ENCODE measurements at regions not wholly inside any gene's neighbourhood (a gene's known extent, or its start where the extent isn't known, plus 50 kb on each side); places are given as distances from the start of the nearest gene placed in this dataset.

GRCh38 chr9:95648225-95648624, 131.5 kb upstream of the PTCH1 start:
- no peak overlapping the region for H2BK15ac ChIP-seq (ENCODE audit: low read depth, low read length)

More at GRCh38 chr9:95648225-95648624, 131.5 kb upstream of the PTCH1 start:
- H2BK12ac ChIP-seq (ENCODE audit: insufficient read length, low read depth, low read length): no peak overlapping the region
- no peaks in the 10 kb centered on the region for H3K27me3 ChIP-seq (ENCODE audit: insufficient read depth, low read length)
- H2BK20ac ChIP-seq (ENCODE audit: low read depth, low read length, poor library complexity, severe bottlenecking): no peak overlapping the region
- no peak overlapping the region for H2BK5ac ChIP-seq (ENCODE audit: insufficient read length, low read length)
- no peak overlapping the region for H4K5ac ChIP-seq (ENCODE audit: insufficient read length, low read depth, low read length)
- H3K9ac ChIP-seq (ENCODE audit: extremely low read depth, insufficient read length, low read length): no peak overlapping the region
- no peak overlapping the region for H2AFZ ChIP-seq (ENCODE audit: low read length)
- no peak overlapping the region for H3K27ac ChIP-seq (ENCODE audit: insufficient read length, low read depth, low read length)
- no CpG with 5 or more reads among the region's 5 CpGs for WGBS (ENCODE audit: extremely low coverage, insufficient read length, low lambda C conversion rate)
- H3K4me2 ChIP-seq (ENCODE audit: insufficient read depth, insufficient read length, low read length): no peak overlapping the region
- H4K20me1 ChIP-seq (ENCODE audit: control insufficient read depth, insufficient read depth, insufficient read length): no peaks in the 10 kb centered on the region
- H2BK120ac ChIP-seq (ENCODE audit: low read depth, low read length, poor library complexity, severe bottlenecking): no peak overlapping the region
- H3K4me1 ChIP-seq (ENCODE audit: insufficient read depth, low read length): peaks cover 5% of the 10 kb centered on the region; the same call in 1 of the 2 replicates
- no peak overlapping the region for H3K27ac Mint-ChIP-seq
- no peak overlapping the region for H4K91ac ChIP-seq (ENCODE audit: insufficient read length, low read depth, low read length)
- no peaks in the 10 kb centered on the region for H3K23me2 ChIP-seq (ENCODE audit: insufficient read length, low read depth, low read length, poor library complexity, severe bottlenecking)
- H3K36me3 Mint-ChIP-seq (ENCODE audit: insufficient read depth in 1 of 3, low read depth in 3 of 3): no peaks in the 10 kb centered on the region
- no peak overlapping the region for H2AK5ac ChIP-seq (ENCODE audit: insufficient read length, low read length)
- H3K4ac ChIP-seq (ENCODE audit: low read depth, low read length): no peak overlapping the region
- H3T11ph ChIP-seq (ENCODE audit: low read length): no peak overlapping the region
- no peak overlapping the region for H3K23ac ChIP-seq (ENCODE audit: insufficient read length, low read depth, low read length)
- H3K4me1 Mint-ChIP-seq: peaks cover 9% of the 10 kb centered on the region in 2 experiments
- no peak for TF ChIP-seq CTCF (conservative IDR thresholded peaks at IDR 0.05)
- H3K9me3 ChIP-seq (ENCODE audit: control insufficient read depth, low read depth, low read length): no peaks in the 10 kb centered on the region
- H3K79me2 ChIP-seq (ENCODE audit: insufficient read depth, low read length): no peaks in the 10 kb centered on the region
- H3K14ac ChIP-seq (ENCODE audit: insufficient read depth, low read length): no peak overlapping the region
- DNase-seq: peak; percentile 38
- no peak overlapping the region for H3K56ac ChIP-seq (ENCODE audit: insufficient read length, low read depth, low read length)
- 0 out of 5 replicates have a peak, but pooled peaks cover 0 to 2% of the 10 kb centered on the region in 2 experiments for H3K9me3 Mint-ChIP-seq
- peaks cover 1% of the 10 kb centered on the region; the same call in 1 of the 2 replicates for H3K27me3 Mint-ChIP-seq (ENCODE audit: low read depth)
- no peak overlapping the region for H4K8ac ChIP-seq (replicated peaks; ENCODE audit: insufficient read length, low read depth, low read length)
- no peak overlapping the region for H3K18ac ChIP-seq (ENCODE audit: insufficient read length, low read depth, low read length)
- H3K4me3 Mint-ChIP-seq: no peak overlapping the region
- no peaks in the 10 kb centered on the region for H3K79me1 ChIP-seq (ENCODE audit: insufficient read depth, low read depth, low read length, poor library complexity, severe bottlenecking)

All from H9 (cell line).